K562 (cell line): ENCODE measurements at regions not wholly inside any gene's neighbourhood (a gene's known extent, or its start where the extent isn't known, plus 50 kb on each side); places are given as distances from the start of the nearest gene placed in this dataset.
A peak's percentile ranks its signal among the peaks of the same experiment; 100 is the strongest.

Experiments
- ATAC-seq: fragments of 200-7000 bp; cut with Tn5 transposase; 3 replicates; pipeline ENCODE4 v1.9.1; 2020; ENCODE audit warnings: moderate library complexity
- BruUV-seq: library from RNA; stranded (reverse); fragments of 400-500 nt; replicated peaks from 2 replicates; lab custom pipeline; 2021; lab: Mats Ljungman, UMichigan
- CTCF ChIA-PET: fragments of 300-600 bp; formaldehyde crosslinking; extraction: SDS; loops from one replicate; lab custom pipeline; 2021; ENCODE audit warnings: low intra/inter-chr PET ratio; lab: Yijun Ruan, JAX
- POLR2A ChIA-PET: fragments of 300-600, 350-650 bp; sonication (Branson Sonifier 250); formaldehyde crosslinking; extraction: SDS; loops from one replicate; lab custom pipeline; 2021; ENCODE audit warnings: antibody characterized with exemption, inconsistent platforms; lab: Yijun Ruan, JAX
- DNase-seq, 4 experiments: peaks; one replicate each; pipeline versions ENCODE4 v3.0.0 to v3.0.0-alpha.2; 2011 to 2018; ENCODE audit warnings: low spot score in 3 of 4, mixed read lengths in 3 of 4; ENCODE audit errors: extremely low read depth in 1 of 4
- FAIRE-seq: peaks from 2 replicates; lab custom pipeline; 2011; peaks lifted over from hg19 to GRCh38; lab: Jason Lieb, UNC
- H2AFZ ChIP-seq: 2 replicates; pipeline ENCODE4 v1.6.0; 2011; ENCODE audit warnings: low read depth, low read length, control low read depth, inconsistent platforms
- H3K27ac ChIP-seq: fragments of 200-600 bp; 3 replicates; pipeline ENCODE4 v1.8.0; 2011; ENCODE audit warnings: low read depth, mild to moderate bottlenecking, control low read depth, inconsistent platforms, low read length, moderate library complexity, mixed read lengths; ENCODE audit errors: extremely low read depth
- H3K27me3 ChIP-seq, 2 experiments: fragments of 300-600 bp in 1 of 2; 2 replicates in 1 of 2; 3 replicates in 1 of 2; pipeline versions ENCODE4 v1.6.0 to v1.8.0; 2011; ENCODE audit warnings: inconsistent platforms in 2 of 2, low read length in 2 of 2, mild to moderate bottlenecking in 1 of 2, mixed read lengths in 1 of 2, moderate library complexity in 1 of 2; ENCODE audit not compliant: control insufficient read depth in 2 of 2, insufficient read depth in 2 of 2
- H3K36me3 ChIP-seq: fragments of 300-600 bp; 3 replicates; pipeline ENCODE4 v1.8.0; 2011; ENCODE audit warnings: mild to moderate bottlenecking, low read length, inconsistent platforms; ENCODE audit not compliant: control insufficient read depth, insufficient read depth
- H3K4me1 ChIP-seq, 2 experiments: fragments of 200-600 bp in 1 of 2; replicated peaks in 1 of 2; 2 replicates in 1 of 2; 3 replicates in 1 of 2; pipeline versions ENCODE4 v1.5.1 to v1.8.0; 2011; ENCODE audit warnings: inconsistent platforms in 2 of 2, low read length in 2 of 2, mild to moderate bottlenecking in 1 of 2, mixed read lengths in 1 of 2, moderate library complexity in 1 of 2; ENCODE audit not compliant: control insufficient read depth in 2 of 2, insufficient read depth in 2 of 2
- H3K4me2 ChIP-seq: 2 replicates; pipeline ENCODE4 v1.6.1; 2011; ENCODE audit warnings: low read length, control low read depth, inconsistent platforms, mixed read lengths; ENCODE audit not compliant: insufficient read depth
- H3K4me3 ChIP-seq: fragments of 200-600 bp; sonication (generic), shearing (Covaris generic); 2 replicates; pipeline ENCODE4 v1.5.1; 2016; ENCODE audit warnings: control low read depth, inconsistent platforms
- H3K79me2 ChIP-seq: fragments of 200-600 bp; 3 replicates; pipeline ENCODE4 v1.8.0; 2011; ENCODE audit warnings: low read length, inconsistent platforms; ENCODE audit not compliant: control insufficient read depth, insufficient read depth
- H3K9ac ChIP-seq, 2 experiments: 2 replicates each; pipeline versions ENCODE4 v1.6.0 to v1.6.1; 2011; ENCODE audit warnings: low read depth in 2 of 2, low read length in 2 of 2, control low read depth in 1 of 2, inconsistent platforms in 1 of 2, mild to moderate bottlenecking in 1 of 2, mixed read lengths in 1 of 2; ENCODE audit not compliant: insufficient read depth in 1 of 2
- H3K9me1 ChIP-seq: one replicate; pipeline ENCODE4 v1.6.0; 2011; ENCODE audit warnings: inconsistent platforms, mild to moderate bottlenecking, low read length, moderate library complexity; ENCODE audit not compliant: control insufficient read depth, insufficient read depth
- H3K9me3 ChIP-seq: replicated peaks from 2 replicates; pipeline ENCODE4 v1.5.1; 2011; ENCODE audit warnings: low read depth, low read length, inconsistent platforms; ENCODE audit not compliant: control insufficient read depth, insufficient read depth
- H4K20me1 ChIP-seq: replicated peaks from 2 replicates; pipeline ENCODE4 v1.6.1; 2011; ENCODE audit warnings: low read length, inconsistent platforms, mixed read lengths; ENCODE audit not compliant: control insufficient read depth, insufficient read depth
- ADNP ChIP-seq: fragments of 200-800 bp; sonication (Bioruptor generic); IDR thresholded peaks from 2 replicates; pipeline ENCODE4 v1.6.1; 2016; ENCODE audit warnings: missing genetic modification characterization, missing compliant biosample characterization
- BCOR ChIP-seq: fragments of 450-650 bp; IDR thresholded peaks from 2 replicates; pipeline ENCODE4 v1.6.1; 2016
- CHD4 ChIP-seq: fragments of 200-600 bp; sonication (generic); IDR thresholded peaks from 3 replicates; pipeline ENCODE4 v1.6.1; 2012; ENCODE audit warnings: low read depth, mild to moderate bottlenecking, mixed read lengths, low read length, inconsistent platforms; ENCODE audit not compliant: insufficient read depth, insufficient replicate concordance, poor library complexity, severe bottlenecking
- FOXM1 ChIP-seq, 2 experiments: fragments of 450-650 bp in 1 of 2; sonication (generic) in 1 of 2; formaldehyde crosslinking in 1 of 2; IDR thresholded peaks; 2 replicates each; pipeline versions ENCODE4 v1.6.1 to v1.9.0; 2017 to 2022; ENCODE audit warnings: low read depth in 2 of 2, mild to moderate bottlenecking in 2 of 2, missing genetic modification reagents in 1 of 2, moderate library complexity in 1 of 2
- KDM1A ChIP-seq, 2 experiments: fragments of 450-650 bp; IDR thresholded peaks; 2 replicates each; pipeline ENCODE4 v1.6.1; 2016; ENCODE audit warnings: mild to moderate bottlenecking in 2 of 2
- KDM2B ChIP-seq: fragments of 250-450 bp; sonication (Bioruptor Pico); IDR thresholded peaks from 2 replicates; pipeline ENCODE4 v1.8.0; 2021; ENCODE audit warnings: mild to moderate bottlenecking, moderate library complexity
- MEF2D ChIP-seq: conservative IDR thresholded peaks from 2 replicates; pipeline ENCODE4 v1.6.1; 2016; ENCODE audit warnings: low read depth, missing genetic modification characterization, missing compliant biosample characterization
- NFE2L1 ChIP-seq: fragments of 450-650 bp; IDR thresholded peaks from 2 replicates; pipeline ENCODE4 v1.6.1; 2016; ENCODE audit warnings: missing genetic modification characterization, low read depth, mild to moderate bottlenecking, missing compliant biosample characterization, moderate library complexity, borderline replicate concordance
- RBM25 ChIP-seq: fragments of 200-400 bp; formaldehyde crosslinking; IDR thresholded peaks from 2 replicates; pipeline ENCODE4 v1.6.1; 2018; ENCODE audit warnings: low read length, low read depth, moderate library complexity; ENCODE audit not compliant: severe bottlenecking
- SAFB2 ChIP-seq: fragments of 200-400 bp; formaldehyde crosslinking; IDR thresholded peaks from 2 replicates; pipeline ENCODE4 v1.6.1; 2018; ENCODE audit warnings: borderline replicate concordance, low read length, low read depth, moderate library complexity; ENCODE audit not compliant: severe bottlenecking
- TARDBP ChIP-seq: fragments of 450-650 bp; IDR thresholded peaks from 2 replicates; pipeline ENCODE4 v1.6.1; 2016
- U2AF2 ChIP-seq: fragments of 200-400 bp; formaldehyde crosslinking; optimal IDR thresholded peaks from 2 replicates; pipeline ENCODE3; 2017; ENCODE audit warnings: low read depth, mild to moderate bottlenecking, low read length
- ZEB2 ChIP-seq: fragments of 450-650 bp; IDR thresholded peaks from 2 replicates; pipeline ENCODE4 v1.6.1; 2016
- WGBS: fragments of 100-300 bp; shearing (Covaris generic); methylation state at CpG from one replicate; pipeline ENCODE4 v1.1.6; 2016; ENCODE audit warnings: low coverage, mixed read lengths; ENCODE audit not compliant: insufficient coverage; ENCODE audit errors: missing lambda C conversion rate; 5-methylcytosine and 5-hydroxymethylcytosine counted together
- in situ Hi-C: fragments of 300-500 bp; cut with MboI; formaldehyde crosslinking; loops from 4 replicates; pipeline ENCODE4 v1.15.0; 2018; ENCODE audit warnings: inconsistent platforms, mixed read lengths
- intact Hi-C: fragments of 100-400 bp; cut with micrococcal nuclease; formaldehyde crosslinking; loops from 2 replicates; pipeline ENCODE4 v1.14.2; 2022
- TF ChIP-seq, protein P1 (sequence below): sonication (generic); formaldehyde crosslinking; IDR thresholded peaks from 2 replicates; pipeline ENCODE4 v1.8.1; 2022; ENCODE audit warnings: missing genetic modification reagents

DNA sequence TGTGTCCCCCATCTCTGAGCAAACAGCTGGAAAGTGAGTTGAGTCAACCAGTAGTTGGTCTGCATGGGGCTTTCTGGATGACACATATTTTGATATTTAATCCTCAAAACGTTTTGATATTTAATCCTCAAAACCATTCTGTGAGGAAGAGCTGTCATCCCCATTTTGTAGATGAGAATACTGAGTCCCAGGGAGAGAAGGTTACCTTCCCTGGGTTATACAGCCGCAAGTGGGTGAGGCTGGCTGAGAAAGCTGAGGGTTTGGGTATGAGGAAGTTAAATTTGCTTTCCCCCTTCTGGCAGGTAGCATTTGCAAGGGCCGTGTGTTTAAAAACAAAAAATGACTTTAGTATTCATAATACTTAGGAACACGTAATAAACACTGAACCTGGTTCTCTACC, 447.2 kb downstream of the XYLT1 start:
- Histone ChIP-seq H3K79me2 (peaks cover 9% of the 10 kb centered on the region; the same call in 2 of the 3 replicates), H3K4me2 (no peak overlapping the region), H3K4me1 (peaks cover 0 to 2% of the 10 kb centered on the region in 2 experiments; a peak in 2 of 5 replicates), H3K27me3 (no peaks in the 10 kb centered on the region), H3K27ac (no peak overlapping the region), H3K9me1 (no peaks in the 10 kb centered on the region), H3K4me3 (no peak overlapping the region), H4K20me1 (no peaks in the 10 kb centered on the region), H3K9me3 (no peaks in the 10 kb centered on the region), H2AFZ (no peak overlapping the region), H3K9ac (no peak overlapping the region), H3K36me3 (no peaks in the 10 kb centered on the region; the same call in 2 of the 3 replicates)
- ChIA-PET CTCF (no interaction called here), POLR2A (interaction anchor here (1.2 to 1.6 kb wide), 3 partner anchors 9 to 14 kb away, joined by 3 to 6 read pairs (median 4); no protein-coding TSS in a partner anchor)
- intact Hi-C loops (no loop called here), in situ Hi-C loops (no loop called here)
- no TSS peak for BruUV-seq
- FAIRE-seq: no peak
- no peak for DNase-seq
- TF ChIP-seq KDM2B (no peak), ZEB2 (no peak), BCOR (peak; percentile 65; the same call in 1 of the 2 replicates), FOXM1 (IDR thresholded peaks at IDR 0.05; ENCODE audit: low read depth) (no peak), FOXM1 (CRISPR knock-in tag; IDR thresholded peaks at IDR 0.05; ENCODE audit: low read depth) (no peak), U2AF2 (no peak), TARDBP (no peak), ADNP (tag) (peak; percentile 66; the same call in 1 of the 2 replicates), RBM25 (peak; percentile 84), MEF2D (tag) (no peak), SAFB2 (no peak), CHD4 (peak; percentile 43), KDM1A (IDR thresholded peaks at IDR 0.05) (peak; percentile 19 to 50; a peak in 2 of 4 replicates), NFE2L1 (no peak)
- TF ChIP-seq, protein P1, sequence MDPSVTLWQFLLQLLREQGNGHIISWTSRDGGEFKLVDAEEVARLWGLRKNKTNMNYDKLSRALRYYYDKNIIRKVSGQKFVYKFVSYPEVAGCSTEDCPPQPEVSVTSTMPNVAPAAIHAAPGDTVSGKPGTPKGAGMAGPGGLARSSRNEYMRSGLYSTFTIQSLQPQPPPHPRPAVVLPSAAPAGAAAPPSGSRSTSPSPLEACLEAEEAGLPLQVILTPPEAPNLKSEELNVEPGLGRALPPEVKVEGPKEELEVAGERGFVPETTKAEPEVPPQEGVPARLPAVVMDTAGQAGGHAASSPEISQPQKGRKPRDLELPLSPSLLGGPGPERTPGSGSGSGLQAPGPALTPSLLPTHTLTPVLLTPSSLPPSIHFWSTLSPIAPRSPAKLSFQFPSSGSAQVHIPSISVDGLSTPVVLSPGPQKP (CRISPR knock-in tag): no peak
- WGBS: 68% methylated on average over 4 of the region's 4 CpGs
- no peak for ATAC-seq
